Astrocyte of the cerebellum (primary cell): ENCODE measurements at regions not wholly inside any gene's neighbourhood (a gene's known extent, or its start where the extent isn't known, plus 50 kb on each side); places are given as distances from the start of the nearest gene placed in this dataset.
A peak's percentile ranks its signal among the peaks of the same experiment; 100 is the strongest.

Source experiments
- DNase-seq: peaks from one replicate; pipeline ENCODE4 v3.0.0-alpha.2; 2011; ENCODE audit warnings: low read depth
- H3K4me3 ChIP-seq: 2 replicates; pipeline ENCODE4 v1.5.1; 2011; ENCODE audit warnings: mild to moderate bottlenecking, low read depth, low read length, moderate library complexity
- in situ Hi-C: cut with HindIII; loops from 2 replicates; pipeline ENCODE4 v1.10.0; 2017; ENCODE audit warnings: low sequenced_read_pairs
- TF ChIP-seq, protein P1 (sequence below): IDR thresholded peaks from 2 replicates; pipeline ENCODE4 v1.5.1; 2012; ENCODE audit warnings: low read length, low read depth, moderate library complexity, mild to moderate bottlenecking; ENCODE audit errors: missing control alignments

DNA sequence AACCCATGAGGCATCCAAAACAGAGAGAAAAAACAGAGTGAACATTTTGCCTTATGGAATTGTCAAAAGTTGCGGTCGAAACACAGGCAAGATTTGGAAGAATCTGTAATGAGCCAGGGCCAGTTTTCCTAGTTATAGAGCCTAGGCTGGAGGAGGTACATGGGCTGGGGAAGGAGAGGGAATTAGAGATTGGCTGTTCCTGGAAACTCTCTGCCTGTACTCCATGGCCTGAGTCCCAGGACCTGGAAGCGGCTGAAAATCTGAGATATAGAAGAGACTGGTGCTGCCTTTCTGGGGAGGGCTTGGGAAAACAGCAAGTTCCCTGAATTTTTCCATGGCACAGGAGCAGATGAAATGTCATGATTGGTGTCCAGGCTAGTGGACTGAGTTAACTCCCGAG is 122.8 kb upstream of the KLF12 start:
- no peak overlapping the region for H3K4me3 ChIP-seq
- no peak for DNase-seq
- TF ChIP-seq, protein P1, sequence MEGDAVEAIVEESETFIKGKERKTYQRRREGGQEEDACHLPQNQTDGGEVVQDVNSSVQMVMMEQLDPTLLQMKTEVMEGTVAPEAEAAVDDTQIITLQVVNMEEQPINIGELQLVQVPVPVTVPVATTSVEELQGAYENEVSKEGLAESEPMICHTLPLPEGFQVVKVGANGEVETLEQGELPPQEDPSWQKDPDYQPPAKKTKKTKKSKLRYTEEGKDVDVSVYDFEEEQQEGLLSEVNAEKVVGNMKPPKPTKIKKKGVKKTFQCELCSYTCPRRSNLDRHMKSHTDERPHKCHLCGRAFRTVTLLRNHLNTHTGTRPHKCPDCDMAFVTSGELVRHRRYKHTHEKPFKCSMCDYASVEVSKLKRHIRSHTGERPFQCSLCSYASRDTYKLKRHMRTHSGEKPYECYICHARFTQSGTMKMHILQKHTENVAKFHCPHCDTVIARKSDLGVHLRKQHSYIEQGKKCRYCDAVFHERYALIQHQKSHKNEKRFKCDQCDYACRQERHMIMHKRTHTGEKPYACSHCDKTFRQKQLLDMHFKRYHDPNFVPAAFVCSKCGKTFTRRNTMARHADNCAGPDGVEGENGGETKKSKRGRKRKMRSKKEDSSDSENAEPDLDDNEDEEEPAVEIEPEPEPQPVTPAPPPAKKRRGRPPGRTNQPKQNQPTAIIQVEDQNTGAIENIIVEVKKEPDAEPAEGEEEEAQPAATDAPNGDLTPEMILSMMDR: no peak
- in situ Hi-C loops: no loop called here

DNA sequence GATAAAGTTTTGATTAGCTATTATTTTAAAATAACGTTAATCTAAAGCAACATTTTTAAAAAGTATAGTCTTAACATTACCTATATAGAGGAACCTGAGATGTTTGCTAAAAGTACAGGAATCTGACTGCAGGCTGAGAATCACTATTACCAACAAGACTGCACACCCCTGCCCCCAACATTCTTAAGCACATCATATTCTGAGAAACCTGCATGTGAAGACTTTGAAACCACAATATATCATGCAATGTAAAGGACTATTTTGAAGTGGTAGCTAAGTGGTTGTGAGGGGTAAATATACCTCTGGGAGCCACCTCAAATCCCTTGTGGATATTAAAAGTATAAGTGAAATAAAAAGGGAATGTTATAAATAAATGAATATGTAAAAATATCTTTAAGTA is 119.0 kb upstream of the KLF12 start:
- TF ChIP-seq, protein P1: no peak
- no peak for DNase-seq
- H3K4me3 ChIP-seq: no peak overlapping the region
- in situ Hi-C loops: no loop called here

DNA sequence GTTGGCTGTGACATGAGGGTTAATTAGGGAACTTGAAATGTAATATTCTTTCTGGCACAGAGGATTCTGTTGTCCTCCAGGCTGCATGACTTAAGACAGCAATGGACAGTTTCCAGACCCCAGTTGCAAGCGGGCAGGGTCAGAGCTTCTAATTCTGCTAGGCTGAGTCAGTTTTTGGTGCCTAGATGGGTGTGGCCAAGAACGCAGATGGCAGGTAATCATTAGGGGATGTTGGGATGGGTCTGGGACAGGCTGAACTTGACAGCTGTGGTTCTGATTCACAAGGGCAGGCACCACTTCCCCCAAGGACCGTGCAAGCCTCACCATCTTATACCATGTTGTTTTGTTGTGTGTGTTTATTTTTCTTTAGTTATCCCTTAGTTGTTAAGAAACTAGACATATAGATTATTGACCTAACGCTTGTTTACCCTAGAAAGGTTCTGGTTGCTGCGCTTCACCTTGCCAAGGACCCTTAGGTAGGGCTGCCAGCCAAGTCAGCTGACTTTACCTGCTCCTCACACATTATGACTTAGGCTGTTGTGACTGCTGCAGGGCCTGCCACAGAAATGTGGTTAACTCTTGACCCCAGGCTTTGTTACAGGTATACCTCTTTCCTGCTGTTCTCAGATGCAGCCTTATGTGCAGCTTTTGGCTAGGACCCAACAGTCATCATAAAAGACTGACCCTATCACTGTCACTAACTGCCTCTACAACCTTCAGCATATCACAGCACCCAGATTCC is 117.7 kb upstream of the KLF12 start:
- no peak overlapping the region for H3K4me3 ChIP-seq
- no peak for DNase-seq
- in situ Hi-C loops: no loop called here
- TF ChIP-seq, protein P1: no peak

DNA sequence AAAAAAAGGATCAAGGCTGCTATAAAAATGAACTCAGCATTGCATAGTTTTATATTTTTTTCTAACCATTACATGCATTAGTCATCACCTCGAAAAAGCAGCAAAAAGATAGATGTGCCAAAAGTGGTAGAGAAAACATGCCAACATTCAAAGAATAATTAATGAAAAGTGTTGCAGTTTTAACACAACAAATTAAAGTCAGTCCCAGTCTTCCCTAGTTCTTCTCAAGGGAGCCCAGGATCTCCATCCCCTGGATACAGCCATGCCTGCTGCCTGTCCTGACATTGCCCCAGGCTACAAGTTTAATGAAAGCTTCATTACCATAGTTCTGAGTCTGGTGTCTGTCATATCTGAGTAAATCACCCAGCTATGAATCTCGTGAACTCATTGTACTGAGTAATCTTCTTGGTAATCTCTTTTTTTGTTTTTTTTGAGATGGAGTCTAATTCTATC is 116.6 kb upstream of the KLF12 start:
- in situ Hi-C loops: no loop called here
- no peak overlapping the region for H3K4me3 ChIP-seq
- TF ChIP-seq, protein P1: no peak
- DNase-seq: no peak

DNA sequence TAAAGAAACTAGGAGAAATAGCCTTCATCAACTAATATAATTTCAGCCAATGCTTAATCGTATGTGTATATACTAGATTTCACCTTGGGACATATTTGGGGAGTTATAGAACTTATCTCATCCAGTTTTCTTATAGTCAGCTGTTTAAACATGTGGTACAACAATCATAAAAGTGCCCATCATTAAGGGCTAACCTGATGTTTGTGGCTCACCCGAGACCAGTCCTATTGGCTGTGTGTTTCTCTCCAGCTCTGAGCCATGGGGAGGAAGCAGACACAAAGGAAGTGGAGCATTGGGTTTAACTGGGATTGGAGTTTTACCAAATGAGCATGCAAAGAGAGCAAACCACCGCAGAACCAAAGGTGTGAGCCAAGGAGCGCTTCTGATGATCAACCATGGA is 114.3 kb upstream of the KLF12 start:
- no peak overlapping the region for H3K4me3 ChIP-seq
- no peak for DNase-seq
- TF ChIP-seq, protein P1: no peak
- in situ Hi-C loops: no loop called here

DNA sequence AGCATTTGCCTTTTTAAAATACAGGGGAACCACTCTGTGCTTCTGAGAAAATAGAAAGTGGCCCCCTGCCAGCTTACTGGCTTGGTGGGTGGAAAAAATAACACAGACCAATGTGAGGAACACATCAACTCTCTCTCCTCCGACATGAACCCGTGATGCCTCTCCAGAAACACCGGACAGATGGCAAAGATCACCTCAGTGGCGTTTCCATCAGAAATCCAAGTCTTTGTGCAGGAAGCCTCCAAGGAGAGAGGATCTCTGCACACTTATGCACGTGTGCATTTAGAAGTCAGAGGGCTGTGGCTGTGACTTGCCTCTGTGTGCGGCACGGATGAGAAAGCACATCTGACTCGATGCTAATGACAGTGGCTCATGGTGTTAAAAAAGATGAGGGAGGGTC is 112.3 kb upstream of the KLF12 start:
- no peak overlapping the region for H3K4me3 ChIP-seq
- peak; percentile 37 for DNase-seq
- TF ChIP-seq, protein P1: no peak
- in situ Hi-C loops: no loop called here
